Loucy (cell line): ENCODE measurements at regions not wholly inside any gene's neighbourhood (a gene's known extent, or its start where the extent isn't known, plus 50 kb on each side); places are given as distances from the start of the nearest gene placed in this dataset.

Experiments used
- CTCF ChIP-seq: fragments of 200-600 bp; sonication (generic); conservative IDR thresholded peaks from 2 replicates; pipeline ENCODE4 v1.5.1; 2014; ENCODE audit warnings: mild to moderate bottlenecking, antibody characterized with exemption, low read length
- EZH2phosphoT487 ChIP-seq: fragments of 200-600 bp; IDR thresholded peaks from 2 replicates; pipeline ENCODE4 v1.6.1; 2018; ENCODE audit warnings: antibody characterized with exemption, mild to moderate bottlenecking, moderate library complexity, borderline replicate concordance

DNA sequence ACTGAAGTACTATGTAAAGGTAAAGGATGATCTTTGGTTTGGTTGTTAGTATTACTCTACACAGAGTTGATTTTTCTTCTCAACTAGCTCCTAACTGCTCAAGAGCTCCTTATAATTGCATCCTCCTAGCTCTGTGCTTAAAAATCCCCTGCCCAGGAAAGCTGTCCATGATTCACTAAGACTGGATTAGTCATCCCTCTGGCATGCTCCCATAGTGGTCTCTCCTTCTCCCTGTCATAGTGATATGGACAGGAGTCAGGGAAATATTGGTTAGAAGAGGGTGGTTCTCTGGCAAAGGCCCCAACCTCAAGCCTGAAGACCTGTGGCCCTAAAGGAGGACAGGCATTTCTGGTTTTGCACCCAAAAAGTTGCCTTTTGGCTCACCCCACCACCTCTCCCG lies 242.3 kb upstream of the KCNIP4 start:
- TF ChIP-seq CTCF (no peak), EZH2phosphoT487 (no peak)
